ENCODE measurements at regions not wholly inside any gene's neighbourhood (a gene's known extent, or its start where the extent isn't known, plus 50 kb on each side); places are given as distances from the start of the nearest gene placed in this dataset. TPM values are rescaled to one million over a fixed set of nuclear protein-coding genes. Genes with fewer than 3 reads are reported as not detected.

DNA sequence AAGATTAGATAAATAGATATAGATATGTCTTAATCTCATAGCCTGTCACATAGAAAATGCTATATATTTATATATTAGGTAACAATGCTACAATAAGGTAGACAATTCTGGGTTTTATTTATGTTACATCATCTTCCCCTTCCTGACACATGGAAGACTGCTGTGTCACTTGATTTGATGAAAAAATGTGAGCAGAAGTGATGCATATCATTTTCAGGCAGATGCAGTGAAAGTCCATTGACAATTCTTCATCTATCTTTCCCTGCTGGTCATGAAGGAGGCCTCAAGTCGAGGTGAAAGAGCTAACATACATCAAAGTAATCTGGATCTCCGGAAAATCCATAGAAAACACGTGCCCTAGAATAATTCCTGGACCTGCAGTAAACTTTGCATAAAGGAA lies 57.8 kb upstream of the CHD1 start:
- no peak overlapping the region for H3K27ac Mint-ChIP-seq
- H3K9ac ChIP-seq (ENCODE audit: low read length): no peak overlapping the region
- ChIA-PET POLR2A (no interaction called here), CTCF (no interaction called here)
- TF ChIP-seq EZH2 (IDR thresholded peaks at IDR 0.05; ENCODE audit: borderline replicate concordance, insufficient read depth, low read depth, low read length, poor library complexity, severe bottlenecking): no peak
- TF ChIP-seq, protein P1, sequence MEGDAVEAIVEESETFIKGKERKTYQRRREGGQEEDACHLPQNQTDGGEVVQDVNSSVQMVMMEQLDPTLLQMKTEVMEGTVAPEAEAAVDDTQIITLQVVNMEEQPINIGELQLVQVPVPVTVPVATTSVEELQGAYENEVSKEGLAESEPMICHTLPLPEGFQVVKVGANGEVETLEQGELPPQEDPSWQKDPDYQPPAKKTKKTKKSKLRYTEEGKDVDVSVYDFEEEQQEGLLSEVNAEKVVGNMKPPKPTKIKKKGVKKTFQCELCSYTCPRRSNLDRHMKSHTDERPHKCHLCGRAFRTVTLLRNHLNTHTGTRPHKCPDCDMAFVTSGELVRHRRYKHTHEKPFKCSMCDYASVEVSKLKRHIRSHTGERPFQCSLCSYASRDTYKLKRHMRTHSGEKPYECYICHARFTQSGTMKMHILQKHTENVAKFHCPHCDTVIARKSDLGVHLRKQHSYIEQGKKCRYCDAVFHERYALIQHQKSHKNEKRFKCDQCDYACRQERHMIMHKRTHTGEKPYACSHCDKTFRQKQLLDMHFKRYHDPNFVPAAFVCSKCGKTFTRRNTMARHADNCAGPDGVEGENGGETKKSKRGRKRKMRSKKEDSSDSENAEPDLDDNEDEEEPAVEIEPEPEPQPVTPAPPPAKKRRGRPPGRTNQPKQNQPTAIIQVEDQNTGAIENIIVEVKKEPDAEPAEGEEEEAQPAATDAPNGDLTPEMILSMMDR (IDR thresholded peaks at IDR 0.05): no peak
- no peaks in the 10 kb centered on the region for H4K20me1 ChIP-seq (ENCODE audit: control insufficient read depth, insufficient read depth, low read length, poor library complexity, severe bottlenecking)
- H3K27me3 ChIP-seq (replicated peaks in 1 of 4; ENCODE audit: control extremely low read depth in 1 of 4, control insufficient read depth in 3 of 4, insufficient read depth in 4 of 4, low read length in 3 of 4): no peaks in the 10 kb centered on the region
- H3K4me3 Mint-ChIP-seq: no peak overlapping the region
- no peak overlapping the region for H3K4me2 ChIP-seq (replicated peaks; ENCODE audit: low read depth, low read length, poor library complexity, severe bottlenecking)
- DNase-seq (no peak), ATAC-seq (ENCODE audit: low read depth) (no peak)
- H3K9me3 ChIP-seq (ENCODE audit: control extremely low read depth in 1 of 3, control insufficient read depth in 2 of 3, insufficient read depth in 1 of 3, low read length in 2 of 3): no peaks in the 10 kb centered on the region
- H3K27me3 Mint-ChIP-seq: no peaks in the 10 kb centered on the region
- peaks cover 8% of the 10 kb centered on the region in 2 donors for H3K4me1 ChIP-seq (ENCODE audit: control insufficient read depth in 2 of 2, insufficient read depth in 2 of 2, low read length in 2 of 2)
- H3K4me3 ChIP-seq (ENCODE audit: control extremely low read depth in 1 of 5, extremely low read depth in 1 of 5, insufficient read depth in 1 of 5, low read depth in 2 of 5, low read length in 4 of 5): no peak overlapping the region
- no peak overlapping the region for H2AFZ ChIP-seq (ENCODE audit: insufficient read depth, low read depth, low read length, poor library complexity, severe bottlenecking)
- H3K79me2 ChIP-seq (ENCODE audit: control insufficient read depth, insufficient read depth, low read length): no peaks in the 10 kb centered on the region
- no peaks in the 10 kb centered on the region for H3K9me3 Mint-ChIP-seq (ENCODE audit: insufficient read depth)
- H3K27ac ChIP-seq (ENCODE audit: low read length in 2 of 2): no peak overlapping the region
- WGBS (ENCODE audit: insufficient coverage): 85% methylated on average over 3 of the region's 3 CpGs
- H3K36me3 ChIP-seq (replicated peaks in 1 of 2; ENCODE audit: control extremely low read depth in 1 of 2, control insufficient read depth in 1 of 2, extremely low read depth in 1 of 2, insufficient read depth in 2 of 2, low read length in 1 of 2): no peaks in the 10 kb centered on the region
- intact Hi-C loops (cut with micrococcal nuclease): no loop called here
- peaks cover 14% of the 10 kb centered on the region for H3K4me1 Mint-ChIP-seq

DNA sequence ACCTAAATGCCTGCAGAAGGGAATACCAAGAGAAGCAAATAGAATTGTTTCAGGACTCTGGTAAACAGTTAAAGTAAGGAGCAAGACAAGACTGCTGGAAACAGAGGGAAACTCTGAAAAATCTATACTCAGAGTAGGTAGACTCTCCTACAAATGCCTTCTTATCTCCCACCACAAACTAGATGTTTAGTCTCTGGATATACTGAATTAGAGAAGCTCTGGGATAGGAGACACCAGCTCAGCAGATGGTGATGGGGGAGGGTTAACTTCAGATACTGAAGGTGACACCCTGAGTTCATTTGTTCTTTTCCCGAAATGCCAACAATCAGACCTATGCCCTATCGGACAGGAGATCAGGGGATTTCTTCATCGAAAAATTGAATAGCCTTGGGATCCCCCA lies 54.1 kb upstream of the CHD1 start:
- no peak for ATAC-seq (ENCODE audit: low read depth)
- no peak overlapping the region for H3K27ac Mint-ChIP-seq
- POLR2A ChIA-PET: no interaction called here

More for the DNA sequence above, 54.1 kb upstream of the CHD1 start:
- no peak overlapping the region for H3K4me3 ChIP-seq (ENCODE audit: control extremely low read depth in 1 of 5, extremely low read depth in 1 of 5, insufficient read depth in 1 of 5, low read depth in 2 of 5, low read length in 4 of 5)
- DNase-seq: no peak
- CTCF ChIA-PET: no interaction called here
- Mint-ChIP-seq H3K4me3 (no peak overlapping the region), H3K4me1 (no peaks in the 10 kb centered on the region), H3K9me3 (ENCODE audit: insufficient read depth) (no peaks in the 10 kb centered on the region), H3K27me3 (no peaks in the 10 kb centered on the region)
- intact Hi-C loops (cut with micrococcal nuclease): no loop called here
- 100% methylated on average over 2 of the region's 3 CpGs for WGBS (ENCODE audit: insufficient coverage)
- no peak overlapping the region for H3K27ac ChIP-seq (ENCODE audit: low read length in 2 of 2)
- no peak for TF ChIP-seq EZH2 (IDR thresholded peaks at IDR 0.05; ENCODE audit: borderline replicate concordance, insufficient read depth, low read depth, low read length, poor library complexity, severe bottlenecking)
- TF ChIP-seq, protein P1 (IDR thresholded peaks at IDR 0.05): no peak
- no peaks in the 10 kb centered on the region for H4K20me1 ChIP-seq (ENCODE audit: control insufficient read depth, insufficient read depth, low read length, poor library complexity, severe bottlenecking)
- no peaks in the 10 kb centered on the region for H3K36me3 ChIP-seq (replicated peaks in 1 of 2; ENCODE audit: control extremely low read depth in 1 of 2, control insufficient read depth in 1 of 2, extremely low read depth in 1 of 2, insufficient read depth in 2 of 2, low read length in 1 of 2)
- no peaks in the 10 kb centered on the region for H3K27me3 ChIP-seq (replicated peaks in 1 of 4; ENCODE audit: control extremely low read depth in 1 of 4, control insufficient read depth in 3 of 4, insufficient read depth in 4 of 4, low read length in 3 of 4)
- H3K9ac ChIP-seq (ENCODE audit: low read length): no peak overlapping the region
- H3K9me3 ChIP-seq (ENCODE audit: control extremely low read depth in 1 of 3, control insufficient read depth in 2 of 3, insufficient read depth in 1 of 3, low read length in 2 of 3): no peaks in the 10 kb centered on the region
- no peak overlapping the region for H2AFZ ChIP-seq (ENCODE audit: insufficient read depth, low read depth, low read length, poor library complexity, severe bottlenecking)
- no peaks in the 10 kb centered on the region for H3K4me1 ChIP-seq (ENCODE audit: control insufficient read depth in 2 of 2, insufficient read depth in 2 of 2, low read length in 2 of 2)
- no peak overlapping the region for H3K4me2 ChIP-seq (replicated peaks; ENCODE audit: low read depth, low read length, poor library complexity, severe bottlenecking)
- H3K79me2 ChIP-seq (ENCODE audit: control insufficient read depth, insufficient read depth, low read length): no peaks in the 10 kb centered on the region

Small RNAs in the stretch of these regions (small RNA-seq; reads per million reads assigned to genes)
- not detected for gene MTND4LP5 (ENCODE audit: insufficient read length, low read depth, low replicate concordance)
- gene RF00019 (ENCODE audit: insufficient read length, low read depth, low replicate concordance): not detected
- not detected for gene RNU6-1119P (ENCODE audit: insufficient read length, low read depth, low replicate concordance)

Data from B cell (primary cell).